BE2C (cell line): ENCODE measurements at regions not wholly inside any gene's neighbourhood (a gene's known extent, or its start where the extent isn't known, plus 50 kb on each side); places are given as distances from the start of the nearest gene placed in this dataset.

ENCODE experiments used
- DNase-seq: peaks from one replicate; pipeline ENCODE4 v3.0.0-alpha.2; 2020
- H3K27me3 ChIP-seq: fragments of 250-450 bp; sonication (Bioruptor Pico); 2 replicates; pipeline ENCODE4 v1.5.1; 2020; ENCODE audit warnings: mild to moderate bottlenecking
- H3K36me3 ChIP-seq: fragments of 250-450 bp; sonication (Bioruptor Pico); 2 replicates; pipeline ENCODE4 v1.5.1; 2020; ENCODE audit warnings: mild to moderate bottlenecking
- H3K4me1 ChIP-seq: fragments of 250-450 bp; sonication (Bioruptor Pico); 2 replicates; pipeline ENCODE4 v1.5.1; 2020
- H3K4me3 ChIP-seq: 2 replicates; pipeline ENCODE4 v1.5.1; 2011; ENCODE audit warnings: low read depth, low read length
- H3K9me3 ChIP-seq: fragments of 250-450 bp; sonication (Bioruptor Pico); 2 replicates; pipeline ENCODE4 v1.5.1; 2020
- CTCF ChIP-seq: IDR thresholded peaks from 2 replicates; pipeline ENCODE4 v1.5.1; 2012; ENCODE audit warnings: mild to moderate bottlenecking, low read depth, low read length

GRCh38 chr4:133068083-133068482, 81.0 kb upstream of the PCDH10 start:
- no peak for DNase-seq
- Histone ChIP-seq H3K9me3 (no peaks in the 10 kb centered on the region; the same call in 1 of the 2 replicates), H3K36me3 (no peaks in the 10 kb centered on the region), H3K4me1 (no peaks in the 10 kb centered on the region), H3K4me3 (no peak overlapping the region), H3K27me3 (no peaks in the 10 kb centered on the region)
- no peak for TF ChIP-seq CTCF

- H3K4me1 ChIP-seq = no peaks in the 10 kb centered on the region
- H3K36me3 ChIP-seq = no peaks in the 10 kb centered on the region
- H3K9me3 ChIP-seq = no peaks in the 10 kb centered on the region
- no peak overlapping the region for H3K4me3 ChIP-seq
- no peaks in the 10 kb centered on the region for H3K27me3 ChIP-seq
- no peak for DNase-seq
- no peak for TF ChIP-seq CTCF
Measured at GRCh38 chr4:133081246-133081645, 67.8 kb upstream of the PCDH10 start.

GRCh38 chr4:133084421-133084820, 64.7 kb upstream of the PCDH10 start:
- H3K9me3 ChIP-seq = no peaks in the 10 kb centered on the region
- no peaks in the 10 kb centered on the region for H3K4me1 ChIP-seq
- no peak overlapping the region for H3K4me3 ChIP-seq
- no peak for TF ChIP-seq CTCF
- no peak for DNase-seq
- no peaks in the 10 kb centered on the region for H3K36me3 ChIP-seq
- no peaks in the 10 kb centered on the region for H3K27me3 ChIP-seq

GRCh38 chr4:133095591-133095990, 53.5 kb upstream of the PCDH10 start:
- Histone ChIP-seq H3K4me3 (no peak overlapping the region), H3K4me1 (no peaks in the 10 kb centered on the region), H3K36me3 (no peaks in the 10 kb centered on the region), H3K9me3 (no peaks in the 10 kb centered on the region), H3K27me3 (no peaks in the 10 kb centered on the region)
- no peak for TF ChIP-seq CTCF
- no peak for DNase-seq

- H3K9me3 ChIP-seq = no peaks in the 10 kb centered on the region
- H3K4me3 ChIP-seq = no peak overlapping the region
- no peak for DNase-seq
- no peaks in the 10 kb centered on the region for H3K27me3 ChIP-seq
- no peak for TF ChIP-seq CTCF
- no peaks in the 10 kb centered on the region for H3K4me1 ChIP-seq
- H3K36me3 ChIP-seq = no peaks in the 10 kb centered on the region
Measured at GRCh38 chr4:133096972-133097371, 52.1 kb upstream of the PCDH10 start.
